ENCODE measurements at regions not wholly inside any gene's neighbourhood (a gene's known extent, or its start where the extent isn't known, plus 50 kb on each side); places are given as distances from the start of the nearest gene placed in this dataset.

DNA sequence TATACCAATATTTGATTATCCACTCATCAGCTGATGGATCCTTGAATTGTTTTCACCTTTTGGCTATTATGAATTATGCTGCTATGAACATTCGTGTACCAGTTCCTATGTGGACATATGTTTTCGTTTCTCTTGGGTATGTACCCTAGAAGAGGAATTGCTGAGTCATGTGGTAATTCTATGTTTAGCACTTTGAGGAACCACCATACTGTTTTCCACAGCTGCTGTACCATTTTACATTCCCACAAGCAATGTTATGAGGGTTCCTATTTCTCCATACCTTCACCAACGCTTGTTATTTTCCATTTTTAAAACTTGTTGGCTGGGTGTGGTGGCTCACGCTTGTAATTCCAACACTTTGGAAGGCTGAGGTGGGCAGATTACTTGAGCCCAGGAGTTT, 62.9 kb downstream of the RPLP1 start:
- Histone ChIP-seq H3K4me3 (ENCODE audit: insufficient read depth in 1 of 2, low read depth in 1 of 2, low read length in 2 of 2) (no peak overlapping the region), H3K23ac (ENCODE audit: low read length in 2 of 2) (no peak overlapping the region), H2BK15ac (ENCODE audit: low read depth, poor library complexity, severe bottlenecking) (no peak overlapping the region), H3K4me2 (ENCODE audit: low read length, poor library complexity, severe bottlenecking) (no peak overlapping the region), H3K9ac (ENCODE audit: low read length) (no peak overlapping the region), H3K18ac (ENCODE audit: low read depth in 1 of 2, low read length in 2 of 2) (no peak overlapping the region), H2BK120ac (ENCODE audit: low read depth, low read length) (no peak overlapping the region), H3K27ac (ENCODE audit: low read length, poor library complexity, severe bottlenecking) (no peak overlapping the region), H2AFZ (ENCODE audit: low read depth, low read length) (no peak overlapping the region), H3K4ac (ENCODE audit: low read depth in 1 of 2, low read length in 2 of 2) (no peak overlapping the region), H4K8ac (ENCODE audit: low read length) (no peak overlapping the region), H3K79me1 (replicated peaks; ENCODE audit: low read length, poor library complexity, severe bottlenecking) (no peaks in the 10 kb centered on the region), H3K9me3 (ENCODE audit: control insufficient read depth, low read length) (no peaks in the 10 kb centered on the region), H3K4me1 (ENCODE audit: control insufficient read depth, insufficient read depth, low read depth, low read length) (no peaks in the 10 kb centered on the region), H3K14ac (ENCODE audit: low read length in 2 of 2) (no peak overlapping the region), H3K27me3 (ENCODE audit: control insufficient read depth in 1 of 2, insufficient read depth in 1 of 2, low read length in 2 of 2) (peaks cover 30 to 49% of the 10 kb centered on the region in 2 experiments), H3K36me3 (ENCODE audit: control insufficient read depth in 1 of 2, insufficient read depth in 2 of 2, low read depth in 1 of 2, low read length in 2 of 2) (no peaks in the 10 kb centered on the region), H2BK5ac (ENCODE audit: low read depth, low read length, poor library complexity, severe bottlenecking) (no peak overlapping the region), H2AK5ac (ENCODE audit: low read length, severe bottlenecking) (no peak overlapping the region), H4K91ac (ENCODE audit: low read length) (no peak overlapping the region), H2BK12ac (ENCODE audit: low read length in 2 of 2) (no peak overlapping the region)
- 78% methylated on average over 3 of the region's 4 CpGs for WGBS
- DNase-seq, result no peak

- no peak overlapping the region for H4K91ac ChIP-seq (ENCODE audit: low read length)
- DNase-seq, result no peak
- no peak overlapping the region for H3K4me3 ChIP-seq (ENCODE audit: insufficient read depth in 1 of 2, low read depth in 1 of 2, low read length in 2 of 2)
- H3K18ac ChIP-seq (ENCODE audit: low read depth in 1 of 2, low read length in 2 of 2), result no peak overlapping the region
- H2AK5ac ChIP-seq (ENCODE audit: low read length, severe bottlenecking), result no peak overlapping the region
- no peak overlapping the region for H4K8ac ChIP-seq (ENCODE audit: low read length)
- no peak overlapping the region for H3K4me2 ChIP-seq (ENCODE audit: low read length, poor library complexity, severe bottlenecking)
- no peak overlapping the region for H2AFZ ChIP-seq (ENCODE audit: low read depth, low read length)
- no peak overlapping the region for H2BK120ac ChIP-seq (ENCODE audit: low read depth, low read length)
- no peak overlapping the region for H2BK5ac ChIP-seq (ENCODE audit: low read depth, low read length, poor library complexity, severe bottlenecking)
- H3K27ac ChIP-seq (ENCODE audit: low read length, poor library complexity, severe bottlenecking), result no peak overlapping the region
- H3K4me1 ChIP-seq (ENCODE audit: control insufficient read depth, insufficient read depth, low read depth, low read length), result no peaks in the 10 kb centered on the region
- H3K79me1 ChIP-seq (replicated peaks; ENCODE audit: low read length, poor library complexity, severe bottlenecking), result no peaks in the 10 kb centered on the region
- WGBS, result 83% methylated on average over 3 of the region's 3 CpGs
- no peak overlapping the region for H2BK15ac ChIP-seq (ENCODE audit: low read depth, poor library complexity, severe bottlenecking)
- H3K27me3 ChIP-seq (ENCODE audit: control insufficient read depth in 1 of 2, insufficient read depth in 1 of 2, low read length in 2 of 2), result peaks cover 32 to 53% of the 10 kb centered on the region in 2 experiments
- no peak overlapping the region for H3K4ac ChIP-seq (ENCODE audit: low read depth in 1 of 2, low read length in 2 of 2)
- H3K9ac ChIP-seq (ENCODE audit: low read length), result no peak overlapping the region
- no peak overlapping the region for H3K23ac ChIP-seq (ENCODE audit: low read length in 2 of 2)
- H2BK12ac ChIP-seq (ENCODE audit: low read length in 2 of 2), result no peak overlapping the region
- no peaks in the 10 kb centered on the region for H3K9me3 ChIP-seq (ENCODE audit: control insufficient read depth, low read length)
- no peaks in the 10 kb centered on the region for H3K36me3 ChIP-seq (ENCODE audit: control insufficient read depth in 1 of 2, insufficient read depth in 2 of 2, low read depth in 1 of 2, low read length in 2 of 2)
- H3K14ac ChIP-seq (ENCODE audit: low read length in 2 of 2), result no peak overlapping the region
Observed at GRCh38 chr15:69515926-69516325, 63.3 kb downstream of the RPLP1 start.

DNA sequence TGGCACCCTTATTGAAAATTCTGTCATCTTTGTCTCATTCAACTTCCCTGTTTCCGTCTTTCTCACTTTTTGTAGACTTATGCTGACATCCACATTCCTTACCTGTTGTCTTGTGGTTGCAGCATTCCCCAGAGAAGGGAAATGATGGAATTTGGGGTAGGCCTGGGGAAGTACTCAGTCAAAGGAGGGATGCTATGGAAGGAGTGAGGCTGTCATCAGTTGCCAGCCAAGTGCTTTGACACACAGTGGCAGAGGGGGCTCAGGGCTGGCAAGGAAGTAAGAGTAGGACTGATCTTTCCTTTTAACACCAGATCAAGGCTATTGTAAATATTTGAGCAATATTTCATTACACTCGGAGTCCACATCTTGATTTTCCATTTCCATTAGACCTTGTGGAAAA, 64.4 kb downstream of the RPLP1 start:
- Histone ChIP-seq H3K14ac (ENCODE audit: low read length in 2 of 2) (no peak overlapping the region), H4K8ac (ENCODE audit: low read length) (no peak overlapping the region), H2BK15ac (ENCODE audit: low read depth, poor library complexity, severe bottlenecking) (no peak overlapping the region), H3K9me3 (ENCODE audit: control insufficient read depth, low read length) (no peaks in the 10 kb centered on the region), H3K4ac (ENCODE audit: low read depth in 1 of 2, low read length in 2 of 2) (no peak overlapping the region), H3K4me1 (ENCODE audit: control insufficient read depth, insufficient read depth, low read depth, low read length) (no peaks in the 10 kb centered on the region), H3K4me2 (ENCODE audit: low read length, poor library complexity, severe bottlenecking) (no peak overlapping the region), H2BK120ac (ENCODE audit: low read depth, low read length) (no peak overlapping the region), H4K91ac (ENCODE audit: low read length) (no peak overlapping the region), H3K79me1 (replicated peaks; ENCODE audit: low read length, poor library complexity, severe bottlenecking) (no peaks in the 10 kb centered on the region), H3K36me3 (ENCODE audit: control insufficient read depth in 1 of 2, insufficient read depth in 2 of 2, low read depth in 1 of 2, low read length in 2 of 2) (no peaks in the 10 kb centered on the region), H2BK5ac (ENCODE audit: low read depth, low read length, poor library complexity, severe bottlenecking) (no peak overlapping the region), H3K23ac (ENCODE audit: low read length in 2 of 2) (no peak overlapping the region), H3K27ac (ENCODE audit: low read length, poor library complexity, severe bottlenecking) (no peak overlapping the region), H2AFZ (ENCODE audit: low read depth, low read length) (no peak overlapping the region), H3K9ac (ENCODE audit: low read length) (no peak overlapping the region), H2AK5ac (ENCODE audit: low read length, severe bottlenecking) (no peak overlapping the region), H2BK12ac (ENCODE audit: low read length in 2 of 2) (no peak overlapping the region), H3K18ac (ENCODE audit: low read depth in 1 of 2, low read length in 2 of 2) (no peak overlapping the region), H3K4me3 (ENCODE audit: insufficient read depth in 1 of 2, low read depth in 1 of 2, low read length in 2 of 2) (no peak overlapping the region), H3K27me3 (ENCODE audit: control insufficient read depth in 1 of 2, insufficient read depth in 1 of 2, low read length in 2 of 2) (peaks cover 40 to 56% of the 10 kb centered on the region in 2 experiments)
- no peak for DNase-seq
- whole genome bisulfite sequencing, result 100% methylated on average over 1 of the region's 2 CpGs

DNA sequence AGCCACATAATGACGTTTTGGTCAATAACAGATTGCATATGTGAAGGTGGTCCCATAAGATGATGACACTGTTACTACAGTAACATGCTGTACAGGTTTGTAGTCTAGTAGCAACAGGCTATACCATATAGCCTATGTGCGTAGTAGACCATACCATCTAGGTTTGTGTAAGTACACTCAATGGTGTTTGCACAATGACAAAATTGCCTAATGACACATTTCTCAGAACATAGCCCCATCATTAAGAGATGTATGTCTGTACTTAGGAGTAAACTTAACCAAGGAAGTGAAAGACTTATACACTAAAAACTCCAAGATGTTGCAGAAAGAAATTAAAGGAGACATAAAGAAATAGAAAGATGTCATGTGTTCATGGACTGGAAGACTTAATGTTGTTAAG, 66.2 kb downstream of the RPLP1 start:
- no peak for DNase-seq
- no peak overlapping the region for H2BK5ac ChIP-seq (ENCODE audit: low read depth, low read length, poor library complexity, severe bottlenecking)
- H3K9ac ChIP-seq (ENCODE audit: low read length), result no peak overlapping the region
- H2BK15ac ChIP-seq (ENCODE audit: low read depth, poor library complexity, severe bottlenecking), result no peak overlapping the region
- no peaks in the 10 kb centered on the region for H3K79me1 ChIP-seq (replicated peaks; ENCODE audit: low read length, poor library complexity, severe bottlenecking)
- no peak overlapping the region for H2AFZ ChIP-seq (ENCODE audit: low read depth, low read length)
- no peak overlapping the region for H3K27ac ChIP-seq (ENCODE audit: low read length, poor library complexity, severe bottlenecking)
- no peaks in the 10 kb centered on the region for H3K4me1 ChIP-seq (ENCODE audit: control insufficient read depth, insufficient read depth, low read depth, low read length)
- no peak overlapping the region for H3K14ac ChIP-seq (ENCODE audit: low read length in 2 of 2)
- no peaks in the 10 kb centered on the region for H3K9me3 ChIP-seq (ENCODE audit: control insufficient read depth, low read length)
- H2AK5ac ChIP-seq (ENCODE audit: low read length, severe bottlenecking), result no peak overlapping the region
- peaks cover 41 to 57% of the 10 kb centered on the region in 2 experiments for H3K27me3 ChIP-seq (ENCODE audit: control insufficient read depth in 1 of 2, insufficient read depth in 1 of 2, low read length in 2 of 2)
- no peak overlapping the region for H2BK120ac ChIP-seq (ENCODE audit: low read depth, low read length)
- no peak overlapping the region for H3K23ac ChIP-seq (ENCODE audit: low read length in 2 of 2)
- H3K18ac ChIP-seq (ENCODE audit: low read depth in 1 of 2, low read length in 2 of 2), result no peak overlapping the region
- H3K4ac ChIP-seq (ENCODE audit: low read depth in 1 of 2, low read length in 2 of 2), result no peak overlapping the region
- H4K8ac ChIP-seq (ENCODE audit: low read length), result no peak overlapping the region
- WGBS, result 33% methylated on average over 1 of the region's 2 CpGs
- no peak overlapping the region for H3K4me2 ChIP-seq (ENCODE audit: low read length, poor library complexity, severe bottlenecking)
- H2BK12ac ChIP-seq (ENCODE audit: low read length in 2 of 2), result no peak overlapping the region
- no peaks in the 10 kb centered on the region for H3K36me3 ChIP-seq (ENCODE audit: control insufficient read depth in 1 of 2, insufficient read depth in 2 of 2, low read depth in 1 of 2, low read length in 2 of 2)
- H3K4me3 ChIP-seq (ENCODE audit: insufficient read depth in 1 of 2, low read depth in 1 of 2, low read length in 2 of 2), result no peak overlapping the region
- no peak overlapping the region for H4K91ac ChIP-seq (ENCODE audit: low read length)
